HG03135 (cell line): ENCODE measurements at regions not wholly inside any gene's neighbourhood (a gene's known extent, or its start where the extent isn't known, plus 50 kb on each side); places are given as distances from the start of the nearest gene placed in this dataset.

Experiments
- ATAC-seq: cut with Tn5 transposase; IDR thresholded peaks from one replicate; pipeline ENCODE4 v1.9.1; 2021; ENCODE audit warnings: mild to moderate bottlenecking, moderate library complexity; ENCODE audit not compliant: unreplicated experiment

DNA sequence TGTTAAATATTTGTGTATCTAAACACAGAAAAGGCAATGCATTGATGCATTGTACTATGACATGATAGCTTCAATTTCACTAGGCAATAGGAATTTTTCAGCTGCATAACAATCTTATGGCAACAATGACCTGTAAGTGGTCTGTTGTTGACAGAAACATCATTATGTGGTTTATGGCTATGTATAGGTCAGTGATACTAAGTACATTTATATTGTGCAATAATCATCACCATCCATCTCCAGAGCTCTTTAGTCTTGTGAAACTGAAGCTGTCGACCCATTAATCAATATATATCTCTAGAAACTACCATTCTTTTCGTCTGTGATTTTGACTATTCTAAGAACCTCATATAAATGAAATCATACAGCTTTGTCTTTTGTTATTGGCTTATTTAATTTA lies 200.1 kb upstream of the ZNF717 start:
- no peak for ATAC-seq

DNA sequence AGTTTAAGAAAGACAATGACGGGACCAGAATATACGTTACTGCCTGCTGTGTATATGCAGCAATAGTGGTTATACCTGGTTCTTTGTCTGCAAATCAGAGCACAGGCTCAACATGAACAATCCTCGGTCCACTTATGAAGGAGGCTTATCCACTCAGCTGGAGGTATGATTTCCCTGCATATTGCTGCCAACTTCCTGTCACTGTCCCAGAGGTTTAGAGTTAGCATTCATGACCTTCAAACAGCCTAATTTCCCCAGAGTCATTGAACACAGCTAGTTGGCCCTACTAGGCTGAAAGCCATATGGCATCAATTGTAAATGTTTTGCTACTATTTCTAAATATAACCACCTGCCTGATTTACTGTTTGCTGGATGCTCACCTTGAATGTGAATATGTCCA lies 224.9 kb upstream of the ZNF717 start:
- no peak for ATAC-seq

DNA sequence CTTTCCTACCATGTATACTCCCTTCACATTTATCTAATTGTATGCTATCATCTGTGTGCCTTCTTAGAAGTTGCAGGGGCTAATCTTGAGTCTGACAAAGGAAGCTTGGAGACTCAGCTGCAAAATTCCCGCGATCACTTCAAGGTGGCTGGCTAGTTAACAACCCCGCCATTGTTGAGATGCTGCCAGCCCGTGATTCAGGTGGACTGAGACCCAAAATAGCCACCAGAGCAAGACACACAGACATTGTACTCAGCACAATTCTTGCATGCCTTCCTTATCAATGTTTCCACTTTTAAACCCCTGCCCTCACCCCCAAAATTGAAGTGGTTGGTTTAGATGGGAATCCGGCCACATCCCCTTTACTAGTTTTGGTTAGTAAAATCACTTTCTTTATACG lies 225.8 kb upstream of the ZNF717 start:
- ATAC-seq, result no peak

DNA sequence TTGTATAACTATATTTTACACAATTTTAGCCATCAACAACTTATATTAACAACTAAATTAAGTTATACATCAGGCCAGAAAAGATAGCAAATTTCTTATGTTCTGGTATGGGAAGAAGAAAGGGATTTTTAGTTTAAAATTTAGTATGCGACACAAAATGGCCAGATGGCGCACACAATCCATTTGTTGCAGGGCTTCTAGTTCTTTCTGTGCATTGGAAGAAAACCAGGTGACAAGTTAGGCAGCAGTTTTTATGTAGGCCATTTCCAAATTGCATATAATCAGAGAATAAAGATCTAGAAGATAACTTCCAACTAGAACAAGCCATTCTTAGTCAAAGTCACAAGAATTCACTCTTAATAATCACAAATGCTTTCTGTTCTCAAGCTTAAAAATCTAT lies 230.1 kb upstream of the ZNF717 start:
- no peak for ATAC-seq

DNA sequence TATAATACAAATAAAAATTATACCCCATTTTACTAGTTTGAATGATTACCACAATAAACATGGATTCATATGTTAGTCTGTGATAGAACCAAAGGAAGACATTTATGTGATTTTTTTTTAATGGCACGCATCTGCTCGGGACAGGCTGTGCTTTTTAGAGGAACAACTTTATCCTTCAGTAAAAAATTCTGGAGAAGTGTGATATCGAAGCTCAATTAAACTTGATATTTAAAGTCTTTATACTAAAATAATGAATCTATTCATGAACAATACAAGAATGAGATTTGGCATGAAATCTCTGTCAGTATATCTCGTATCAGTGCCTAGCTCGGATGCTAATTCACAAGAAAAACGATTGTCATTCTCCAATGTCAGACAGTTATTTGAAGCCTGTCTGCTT lies 230.8 kb upstream of the ZNF717 start:
- ATAC-seq, result no peak

DNA sequence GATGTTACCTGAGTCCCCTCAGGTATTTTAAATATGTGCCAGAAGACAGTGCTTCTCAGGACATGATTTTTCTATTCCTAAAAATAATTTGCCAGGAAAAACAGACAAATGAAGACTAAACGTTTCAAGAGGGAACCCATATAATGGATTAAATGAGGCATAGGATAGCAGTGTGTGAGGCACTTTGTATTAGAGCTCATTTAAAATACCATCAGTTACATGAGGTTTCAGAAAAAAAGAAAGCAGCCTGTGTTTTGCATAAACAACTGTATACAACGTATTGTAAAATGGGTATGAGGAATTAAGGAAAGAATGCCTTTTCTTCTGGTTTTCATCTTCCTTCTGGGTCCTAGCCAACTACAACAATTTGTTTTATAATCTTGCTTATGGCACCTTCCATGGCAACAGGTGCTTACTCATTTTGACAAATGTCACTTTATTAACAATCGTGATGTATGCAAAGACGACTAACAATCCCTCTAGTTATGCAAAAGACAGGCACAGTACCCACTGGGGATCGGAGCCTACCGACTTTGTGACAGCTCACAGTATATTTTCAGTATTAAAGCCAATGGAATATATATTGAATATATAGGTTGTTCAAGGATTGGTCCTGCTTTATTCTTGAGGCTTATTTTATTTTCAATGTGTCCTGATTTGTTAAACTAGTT lies 231.6 kb upstream of the ZNF717 start:
- ATAC-seq, result no peak

DNA sequence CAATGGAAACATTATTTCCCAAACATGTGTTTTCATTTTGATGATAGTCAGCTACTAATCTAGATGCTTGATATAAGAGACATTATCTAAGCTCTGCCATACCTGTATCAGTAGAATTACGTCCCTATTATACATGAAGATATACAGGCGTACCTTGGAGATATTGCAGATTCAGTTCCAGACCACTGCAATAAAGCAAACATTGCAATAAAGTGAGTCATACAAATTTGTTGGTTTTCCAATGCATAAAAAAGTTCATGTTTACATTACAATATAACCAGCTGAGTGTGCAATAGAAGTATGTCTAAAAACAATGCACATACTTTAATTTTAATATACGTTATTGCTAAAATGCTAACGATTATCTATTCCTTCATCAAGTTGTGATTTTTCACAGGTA lies 236.0 kb upstream of the ZNF717 start:
- no peak for ATAC-seq

DNA sequence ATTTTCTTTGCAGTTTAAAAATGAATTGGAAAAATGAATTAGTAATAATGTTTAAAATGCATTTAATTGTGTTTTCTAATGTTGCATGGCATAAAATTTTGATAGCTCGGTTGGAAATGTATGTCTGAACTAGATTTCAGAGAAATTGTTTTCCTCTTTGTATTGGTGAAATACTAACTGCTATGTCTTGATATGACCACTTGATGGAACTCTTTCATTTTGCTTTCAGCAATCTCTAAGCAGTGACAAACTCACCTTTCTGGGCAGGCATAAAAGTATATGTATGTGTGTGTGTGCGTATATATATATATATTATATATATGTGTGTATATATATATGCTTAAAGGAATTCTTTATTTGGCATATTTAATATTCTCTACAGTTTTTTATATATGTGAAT lies 239.3 kb upstream of the ZNF717 start:
- ATAC-seq, result no peak

DNA sequence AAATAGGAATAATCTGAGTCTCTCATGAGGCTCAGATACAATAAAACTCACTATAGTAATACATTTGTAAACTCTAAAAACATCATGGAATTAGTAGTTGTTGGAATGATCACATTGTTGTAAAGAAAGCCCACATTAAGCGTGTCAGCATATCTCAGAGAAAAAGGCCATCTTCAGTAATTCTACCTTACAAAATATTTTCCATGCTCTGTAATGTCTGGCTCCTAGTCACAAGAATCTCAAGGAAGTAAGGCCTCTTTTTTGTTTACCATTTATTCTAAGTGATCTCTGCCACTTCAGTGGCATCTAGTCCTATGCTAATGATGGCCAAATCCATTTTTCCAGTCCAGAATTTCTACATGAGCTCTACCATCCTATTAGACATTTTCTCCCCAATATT lies 240.2 kb upstream of the ZNF717 start:
- ATAC-seq, result no peak

DNA sequence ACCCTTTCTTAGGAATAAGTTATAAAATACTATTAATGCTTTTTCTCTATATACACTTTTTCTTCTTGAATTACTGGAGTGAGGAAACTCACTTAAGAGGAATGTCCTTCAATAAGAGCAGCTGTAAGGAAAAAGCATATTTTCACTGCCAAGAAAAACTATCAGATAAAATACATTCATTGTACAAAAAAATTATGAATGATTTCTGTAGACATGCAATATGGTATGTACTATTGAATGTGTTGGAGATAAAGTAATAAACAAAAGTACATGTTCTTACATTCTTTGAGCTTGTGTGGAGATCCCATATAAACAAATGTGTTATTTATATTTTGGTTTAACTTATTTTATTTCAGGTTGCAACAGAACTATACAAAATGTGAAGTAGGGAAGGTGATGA lies 241.0 kb upstream of the ZNF717 start:
- ATAC-seq, result no peak

DNA sequence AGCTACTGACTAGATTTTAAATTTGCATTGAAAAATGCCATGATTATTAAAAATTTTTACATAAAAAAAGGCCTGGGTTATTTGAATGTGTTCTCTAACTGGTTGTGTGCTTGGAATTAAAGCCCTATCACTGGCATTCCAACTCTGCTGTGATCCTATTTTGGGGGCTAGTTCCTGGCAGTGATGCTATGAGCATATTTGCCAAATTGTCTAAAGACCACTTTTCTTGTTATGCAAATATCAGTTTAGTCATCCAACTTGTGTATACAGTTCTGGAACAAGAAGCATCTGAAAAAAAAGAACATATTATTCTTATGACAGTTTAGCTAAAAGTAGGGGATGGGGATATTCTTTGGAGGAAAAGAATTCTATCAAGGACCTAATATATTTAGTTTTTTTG lies 243.4 kb upstream of the ZNF717 start:
- no peak for ATAC-seq

DNA sequence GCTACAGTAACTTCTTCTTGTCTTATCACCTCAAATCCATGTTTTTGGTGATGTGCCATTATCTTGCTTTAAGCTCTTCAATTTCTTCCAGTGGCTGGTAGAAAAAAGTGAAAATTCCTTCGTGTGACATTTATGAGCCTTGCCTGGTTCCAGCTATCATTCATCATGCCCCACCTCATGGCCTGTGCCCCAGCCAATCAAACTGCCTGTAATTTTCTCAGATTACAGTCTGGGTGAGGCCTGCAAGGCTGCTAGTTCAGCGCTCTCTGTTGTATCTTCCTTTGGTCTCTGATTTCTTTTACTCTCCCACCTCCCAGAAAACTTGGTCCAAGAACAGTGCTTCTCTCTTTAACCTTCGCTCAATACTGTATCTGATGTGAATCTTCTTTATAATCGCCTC lies 249.3 kb upstream of the ZNF717 start:
- no peak for ATAC-seq

DNA sequence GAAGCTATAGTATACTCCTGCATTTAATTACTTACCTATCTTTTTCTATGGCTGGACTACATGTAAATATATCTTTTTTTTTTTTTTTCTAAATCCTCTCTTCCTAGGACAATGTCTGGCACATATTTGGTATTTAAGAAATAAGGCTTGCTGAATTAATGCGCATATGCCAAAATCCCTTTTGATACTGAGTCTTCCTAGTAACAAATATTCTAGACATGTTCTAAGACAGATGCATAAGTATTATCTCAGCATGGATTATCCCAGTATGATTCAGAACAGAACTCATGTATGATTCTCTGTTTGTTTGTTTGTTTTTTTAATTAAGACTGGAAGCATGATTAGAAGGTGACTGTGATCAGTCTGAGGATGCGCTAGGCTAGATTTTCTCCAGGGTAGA lies 249.8 kb upstream of the ZNF717 start:
- ATAC-seq, result no peak

DNA sequence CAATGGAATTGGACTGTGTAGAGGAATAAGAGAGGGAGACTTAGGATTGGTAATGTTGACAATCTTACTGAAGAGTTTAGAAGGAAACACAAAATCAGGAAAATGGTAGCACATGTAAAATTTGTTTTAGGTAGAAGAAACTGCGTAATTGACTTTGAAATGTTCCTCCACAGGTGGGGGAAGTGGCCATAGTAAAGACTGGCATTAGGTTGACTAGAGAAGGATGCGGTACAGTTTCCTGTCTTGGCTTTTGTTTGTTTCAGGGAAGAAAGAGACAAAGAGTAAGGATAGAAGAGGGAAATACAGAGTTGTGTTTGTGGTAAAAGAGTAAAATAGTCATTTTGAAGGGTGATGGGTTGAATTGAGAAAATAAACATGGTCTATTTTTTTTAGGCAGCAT lies 253.6 kb upstream of the ZNF717 start:
- no peak for ATAC-seq

DNA sequence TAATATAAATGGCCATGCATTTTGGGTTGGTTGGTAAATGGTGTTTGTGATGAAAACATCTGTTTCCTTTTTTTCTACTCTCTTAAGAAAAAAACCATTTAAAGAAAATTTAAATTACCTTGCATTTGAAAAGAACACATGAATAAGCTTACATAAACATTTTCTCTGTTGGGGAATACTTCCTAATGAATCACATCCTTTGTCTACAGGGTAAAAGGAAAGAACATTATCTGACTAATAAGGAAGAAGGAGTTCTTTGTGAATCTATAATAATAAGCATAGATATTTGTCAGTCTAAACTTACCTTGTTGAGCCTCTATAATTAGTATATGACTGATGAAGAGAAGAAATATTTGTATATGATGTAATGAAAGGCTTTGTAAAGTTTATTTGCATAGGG lies 254.1 kb upstream of the ZNF717 start:
- no peak for ATAC-seq

DNA sequence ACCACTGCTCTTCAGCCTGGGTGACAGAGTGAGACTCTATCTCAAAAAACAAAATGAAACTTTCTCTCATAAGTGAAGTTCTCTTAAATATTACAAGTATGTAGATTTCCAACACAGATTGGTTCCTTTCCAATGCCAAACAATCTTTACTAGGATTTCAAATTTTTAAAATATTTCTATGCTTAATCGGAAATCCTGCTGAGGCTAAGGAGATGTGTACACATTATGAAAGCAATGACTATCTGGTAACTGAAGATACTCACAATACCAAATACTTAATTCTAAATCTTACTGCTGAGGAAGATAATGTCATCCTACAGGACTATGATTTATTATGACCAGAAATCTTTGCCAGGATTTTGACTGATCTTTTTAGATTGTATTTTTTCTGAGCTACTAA lies 255.6 kb upstream of the ZNF717 start:
- no peak for ATAC-seq

DNA sequence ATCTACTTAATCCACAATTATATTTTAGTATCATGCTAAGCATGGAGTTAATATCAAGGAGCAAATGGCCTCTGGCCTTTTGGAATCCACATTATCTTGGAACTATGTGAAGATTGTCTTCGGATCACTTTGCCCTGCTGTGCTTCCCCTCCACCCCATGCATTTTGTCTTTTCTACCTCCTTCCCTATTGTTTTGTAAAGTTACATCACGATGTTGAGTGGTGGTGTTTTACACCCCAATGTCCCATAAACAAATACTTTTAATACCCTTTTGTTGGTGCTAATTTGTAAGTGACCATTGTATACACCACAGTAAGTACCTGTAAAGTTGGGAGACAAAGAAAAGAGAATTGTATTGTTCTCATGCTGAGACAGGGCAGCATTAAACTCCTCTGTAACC lies 258.4 kb upstream of the ZNF717 start:
- no peak for ATAC-seq

DNA sequence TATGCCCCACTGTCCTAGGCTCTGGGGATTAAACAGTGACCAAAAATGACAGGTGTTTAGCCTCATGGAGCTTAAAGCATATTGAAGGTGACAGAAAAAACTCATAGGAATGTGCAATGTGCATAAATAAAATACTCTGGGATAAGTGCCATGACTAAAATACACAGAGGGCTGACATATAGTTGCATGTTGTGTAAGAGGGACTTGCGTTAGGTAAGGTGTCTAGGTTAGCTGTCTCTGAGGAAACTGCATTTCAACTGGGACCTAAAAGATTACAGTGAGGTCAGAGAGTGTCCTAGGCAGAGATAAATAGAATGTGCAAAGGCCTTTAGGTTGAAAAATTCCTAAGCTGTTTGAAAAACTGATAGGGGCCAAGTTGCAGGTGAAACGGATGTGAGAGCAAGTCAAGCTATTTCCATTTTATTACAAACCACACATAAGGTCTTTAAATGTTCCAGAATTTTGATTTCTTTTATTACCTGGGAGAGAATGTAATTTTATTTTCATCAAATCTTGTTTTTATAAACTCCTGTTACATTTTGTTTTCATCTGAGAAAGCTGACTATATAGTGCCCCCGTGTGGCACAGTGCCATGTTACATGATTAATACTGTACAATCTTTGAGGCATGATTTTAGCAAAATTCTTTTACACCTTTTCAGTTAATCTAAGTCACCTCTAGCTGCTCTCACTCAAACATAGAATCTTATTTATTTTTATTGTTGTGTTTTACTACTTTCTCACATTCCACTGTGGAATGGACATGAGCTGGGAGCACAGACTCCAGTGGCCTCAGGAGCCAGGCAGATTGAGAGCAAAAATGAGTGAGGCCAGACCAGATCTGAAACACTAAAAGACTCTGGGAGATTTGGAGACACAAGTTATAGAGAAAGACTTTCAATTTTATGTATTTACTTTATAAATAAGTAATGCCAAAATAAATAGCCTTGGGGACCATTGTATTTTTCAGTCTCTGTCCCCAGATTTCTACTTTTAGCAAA lies 259.6 kb upstream of the ZNF717 start:
- ATAC-seq, result no peak

DNA sequence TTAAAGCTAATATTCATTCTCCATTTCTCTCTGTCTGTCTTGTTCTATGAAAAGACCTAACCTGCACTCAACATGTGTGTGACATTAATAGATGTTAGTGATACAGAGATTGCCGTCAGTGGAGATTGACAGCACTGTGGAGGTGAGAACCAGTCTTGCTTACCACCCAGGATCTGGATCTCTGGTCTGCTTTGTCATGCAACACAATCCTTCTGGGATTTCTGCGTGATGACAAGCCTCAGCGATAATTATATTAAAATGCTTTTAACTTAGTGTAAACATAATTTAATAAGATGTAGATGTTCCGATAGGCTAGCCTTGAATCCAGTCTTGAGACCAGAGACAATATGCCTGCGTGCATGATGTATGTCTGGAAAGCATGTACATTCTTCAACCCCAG lies 262.0 kb upstream of the ZNF717 start:
- ATAC-seq, result no peak

DNA sequence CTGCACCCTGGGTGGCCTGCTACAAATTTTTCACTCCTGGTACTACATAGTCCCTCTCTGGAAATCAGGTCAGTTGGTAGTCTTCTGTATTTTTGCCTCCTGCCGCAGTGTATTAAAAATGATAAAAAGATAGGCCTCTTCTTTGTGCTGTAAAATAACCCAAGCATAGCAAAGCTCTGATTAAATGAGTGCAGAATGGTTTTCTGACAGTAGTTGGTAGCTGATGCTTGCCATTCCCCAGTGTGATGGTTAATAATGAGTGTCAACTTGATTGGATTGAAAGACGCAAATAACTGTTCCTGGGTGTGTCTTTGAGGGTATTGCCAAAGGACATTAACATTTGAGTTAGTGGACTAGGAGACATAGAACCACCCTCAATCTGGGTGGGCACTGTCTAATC lies 264.4 kb upstream of the ZNF717 start:
- ATAC-seq, result no peak

DNA sequence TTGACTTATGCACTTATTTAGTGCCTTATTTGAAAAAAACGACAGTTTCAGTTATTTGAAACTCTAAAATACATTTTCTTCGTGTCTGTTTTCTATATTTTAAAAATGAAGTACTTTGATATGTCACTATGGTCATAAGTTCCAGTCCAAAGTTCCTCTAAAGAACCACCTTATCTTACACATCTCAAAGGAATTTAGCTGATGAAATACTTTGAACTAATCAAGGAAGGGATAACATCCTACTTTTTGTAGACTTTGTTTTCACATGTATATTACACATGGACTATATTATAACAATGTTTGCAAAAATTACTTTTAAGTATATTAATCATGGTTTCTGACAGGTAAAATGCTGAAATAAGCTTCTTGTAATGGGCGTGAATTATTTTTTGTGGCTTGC lies 265.8 kb upstream of the ZNF717 start:
- no peak for ATAC-seq

DNA sequence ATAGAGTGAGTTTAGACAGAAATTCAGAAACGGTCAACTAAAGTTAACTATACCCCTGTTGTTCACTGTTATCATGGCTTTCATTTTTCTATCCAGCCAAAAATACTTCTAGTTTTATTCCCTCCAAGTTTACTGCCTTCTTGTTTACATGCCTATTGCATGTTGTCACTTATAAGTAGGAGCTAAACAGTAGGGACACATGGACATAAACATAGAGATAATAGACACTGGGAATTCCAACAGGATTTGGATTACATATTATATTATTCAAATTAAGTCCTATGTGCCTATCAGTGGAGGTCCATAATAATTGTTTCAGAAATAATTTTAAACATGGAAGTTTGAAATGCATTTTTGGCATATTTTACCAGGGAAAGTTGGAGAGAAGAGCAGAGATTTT lies 269.1 kb upstream of the ZNF717 start:
- ATAC-seq, result no peak
